ENCODE measurements at regions not wholly inside any gene's neighbourhood (a gene's known extent, or its start where the extent isn't known, plus 50 kb on each side); places are given as distances from the start of the nearest gene placed in this dataset.

- DNase-seq (ENCODE audit: low spot score), result no peak
Observed at GRCh38 chr5:51033215-51033614, 350.0 kb upstream of the ISL1 start.

- DNase-seq (ENCODE audit: low spot score), result no peak
Observed at GRCh38 chr5:51034222-51034901, 348.9 kb upstream of the ISL1 start.

- no peak for DNase-seq (ENCODE audit: low spot score)
Observed at GRCh38 chr5:51039424-51040329, 343.6 kb upstream of the ISL1 start.

DNA sequence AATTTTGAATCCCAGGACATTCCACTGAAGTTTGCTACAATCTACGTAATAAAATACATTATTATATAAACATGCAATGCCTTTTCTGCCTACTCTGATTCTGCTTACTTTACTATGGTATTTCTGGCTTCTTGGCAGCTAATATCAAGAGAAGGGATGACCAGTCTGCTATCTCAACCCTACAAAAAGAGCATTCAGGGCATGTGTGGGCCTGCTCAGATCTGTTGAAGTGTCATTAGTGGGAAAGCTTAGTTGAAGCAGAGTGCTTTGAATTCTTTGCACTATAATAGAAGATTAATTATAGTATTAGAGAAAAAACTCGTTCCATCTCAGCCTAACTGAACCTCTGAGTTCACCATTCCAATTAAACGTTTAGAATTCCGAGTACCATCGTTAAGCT, 339.5 kb upstream of the ISL1 start:
- DNase-seq (ENCODE audit: low spot score), result no peak

GRCh38 chr5:51047369-51047768, 335.9 kb upstream of the ISL1 start:
- no peak for DNase-seq (ENCODE audit: low spot score)

DNA sequence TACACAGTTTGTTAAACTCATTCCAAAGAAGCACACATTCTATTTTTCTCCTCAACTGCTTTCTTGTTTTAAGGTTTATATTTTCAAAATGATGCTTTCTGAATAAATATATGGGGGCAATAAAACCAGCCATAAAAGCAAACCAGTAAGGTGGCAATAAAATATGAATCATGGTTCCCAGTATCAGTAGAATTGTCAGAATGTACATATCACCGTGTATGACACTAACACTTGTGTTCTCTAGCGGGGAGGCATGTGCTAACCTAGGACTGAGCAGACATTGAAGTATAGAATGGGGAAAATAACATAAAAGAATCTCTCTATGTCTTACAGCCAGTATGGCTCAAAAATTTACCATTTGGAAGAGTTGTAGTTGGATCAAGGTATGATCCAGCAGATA, 329.9 kb upstream of the ISL1 start:
- no peak for DNase-seq (ENCODE audit: low spot score)

DNA sequence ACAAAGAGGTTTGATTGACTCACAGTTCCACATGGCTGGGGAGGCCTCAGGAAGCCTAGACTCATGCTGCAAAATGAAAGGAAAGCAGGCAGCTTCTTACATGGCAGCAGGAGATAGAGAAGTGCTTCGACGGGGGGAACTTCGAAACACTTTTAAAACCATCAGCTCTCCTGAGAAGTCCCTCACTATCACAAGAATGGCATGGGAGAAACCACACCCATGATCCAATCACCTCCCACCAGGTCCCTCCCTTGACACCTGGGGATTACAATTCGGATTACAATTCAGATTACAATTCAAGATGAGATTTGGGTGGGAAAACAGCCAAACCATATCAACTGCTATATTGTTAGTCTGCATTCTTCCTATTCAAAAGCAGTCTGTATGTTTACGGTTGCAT, 322.3 kb upstream of the ISL1 start:
- DNase-seq (ENCODE audit: low spot score), result no peak

DNA sequence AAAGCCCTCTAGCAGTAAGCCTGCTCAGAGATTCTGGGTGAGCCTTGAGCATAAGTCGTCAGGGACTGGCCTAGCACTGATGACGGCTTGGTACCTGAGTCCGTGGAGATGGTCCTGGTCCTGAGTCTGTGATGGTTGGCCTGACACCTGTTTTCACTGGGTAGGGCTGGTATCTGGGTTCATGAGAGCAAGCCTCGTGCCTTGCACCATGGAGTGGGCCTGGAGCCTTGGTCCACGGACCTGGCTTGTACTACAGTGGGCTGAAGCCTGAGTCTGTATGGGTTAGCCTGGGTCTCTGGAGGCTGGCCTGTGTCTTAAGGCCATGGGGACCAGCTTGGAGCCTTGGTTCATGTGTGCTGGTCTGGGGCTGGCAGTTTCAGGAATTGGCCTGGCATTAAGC, 310.3 kb upstream of the ISL1 start:
- no peak for DNase-seq (ENCODE audit: low spot score)

DNA sequence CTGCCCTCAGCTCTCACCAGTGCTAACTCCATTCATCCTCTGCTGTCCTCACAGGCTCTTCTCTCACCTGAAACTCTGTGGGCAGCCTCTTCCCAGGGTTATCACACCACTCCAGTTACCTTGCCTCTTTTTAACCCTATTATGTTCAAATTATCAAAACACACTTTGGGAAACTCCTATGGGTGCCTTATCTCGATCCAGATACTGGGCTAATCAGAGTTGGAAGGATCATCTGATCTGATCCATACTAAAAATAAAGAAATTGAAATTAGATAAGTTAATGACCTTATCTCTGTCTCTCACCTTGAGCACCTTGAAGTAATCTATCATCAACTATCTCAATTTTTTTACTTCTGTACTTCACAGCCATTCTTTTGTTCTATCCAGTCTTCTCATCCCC, 300.5 kb upstream of the ISL1 start:
- DNase-seq (ENCODE audit: low spot score), result no peak

DNA sequence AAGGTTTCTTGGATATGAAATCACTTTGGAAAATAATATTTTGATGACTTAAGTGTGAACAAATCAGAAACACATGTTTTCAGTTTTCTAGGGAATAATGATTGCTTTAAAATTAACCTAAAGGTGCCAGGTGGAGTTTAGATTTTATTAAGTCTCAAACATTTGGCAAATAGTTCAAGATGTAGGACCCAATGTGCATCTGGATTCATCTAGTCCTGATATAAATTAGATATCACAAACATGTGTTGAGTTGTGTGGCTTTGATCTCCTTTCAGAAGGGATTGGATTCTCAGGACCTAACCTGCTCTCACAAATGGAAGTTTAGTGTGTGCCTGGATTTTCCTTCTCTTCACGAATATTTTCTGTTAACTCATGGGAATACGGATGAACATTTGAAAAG, 291.4 kb upstream of the ISL1 start:
- DNase-seq (ENCODE audit: low spot score), result no peak

DNA sequence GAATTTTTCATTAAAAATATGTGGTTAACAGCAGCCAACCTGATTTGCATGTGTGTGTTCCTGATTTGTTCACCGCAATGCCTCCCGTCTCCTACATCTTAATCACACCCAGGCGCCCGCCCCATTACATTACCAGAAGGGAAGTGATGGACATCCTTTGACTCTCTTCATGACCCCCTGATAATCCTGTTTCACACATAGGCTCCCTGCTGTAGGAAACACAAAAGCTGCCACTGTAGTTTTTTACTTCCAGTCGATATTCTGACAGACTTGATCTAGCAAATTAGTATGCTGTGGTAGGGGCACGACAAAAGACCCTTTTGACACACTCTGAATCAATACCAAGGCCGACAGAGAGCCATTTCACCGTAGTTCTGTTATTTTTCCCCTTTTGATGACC, 287.8 kb upstream of the ISL1 start:
- no peak for DNase-seq (ENCODE audit: low spot score)

GRCh38 chr5:51096859-51097258, 286.4 kb upstream of the ISL1 start:
- DNase-seq (ENCODE audit: low spot score), result no peak

DNA sequence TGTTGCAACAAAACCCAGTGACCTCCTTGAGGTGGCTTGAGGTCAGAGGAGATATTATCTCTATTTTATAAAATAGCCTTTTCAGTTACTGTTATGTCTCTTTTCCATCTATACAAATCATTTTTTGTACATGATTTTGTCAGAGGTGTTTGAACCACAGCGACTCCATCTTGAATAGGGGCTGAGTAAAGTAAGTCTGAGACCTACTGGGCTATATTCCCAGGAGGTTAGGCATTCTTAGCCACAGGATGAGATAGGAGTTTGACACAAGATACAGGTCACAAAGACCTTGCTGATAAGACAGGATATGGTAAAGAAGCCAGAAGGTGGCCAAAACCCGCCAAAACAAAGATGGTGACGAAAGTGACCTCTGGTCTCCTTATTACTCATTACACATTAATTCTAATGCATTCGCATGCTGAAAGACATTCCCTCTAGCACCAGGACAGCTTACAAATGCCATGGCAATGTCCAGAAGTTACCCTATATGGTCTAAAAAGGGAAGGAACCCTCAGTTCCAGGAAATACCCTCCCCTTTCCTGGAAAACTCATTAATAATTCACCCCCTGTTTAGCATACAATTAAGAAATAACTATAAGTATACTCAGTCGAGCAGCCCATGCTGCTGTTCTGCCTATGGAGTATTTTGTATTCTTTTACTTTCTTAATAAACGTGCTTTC, 283.9 kb upstream of the ISL1 start:
- no peak for DNase-seq (ENCODE audit: low spot score)

DNA sequence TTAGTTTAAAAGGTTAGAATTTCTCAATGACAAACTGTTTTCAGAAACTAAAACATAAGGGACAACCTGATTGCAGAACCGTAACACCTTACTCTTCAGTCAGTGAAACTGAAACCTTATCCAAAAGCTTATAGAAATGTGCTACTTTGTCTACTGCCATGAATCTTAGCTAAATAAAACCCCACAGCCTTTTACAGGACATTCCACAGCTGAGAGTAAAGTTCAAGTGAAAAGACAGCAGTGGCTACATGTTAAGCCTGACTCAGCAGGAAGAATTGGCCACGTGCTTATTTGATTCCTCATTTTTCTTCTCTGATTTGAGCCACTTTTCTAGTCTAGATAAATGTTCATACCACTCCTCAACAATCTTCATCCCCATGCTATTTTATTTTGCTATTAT, 278.7 kb upstream of the ISL1 start:
- DNase-seq (ENCODE audit: low spot score), result no peak

DNA sequence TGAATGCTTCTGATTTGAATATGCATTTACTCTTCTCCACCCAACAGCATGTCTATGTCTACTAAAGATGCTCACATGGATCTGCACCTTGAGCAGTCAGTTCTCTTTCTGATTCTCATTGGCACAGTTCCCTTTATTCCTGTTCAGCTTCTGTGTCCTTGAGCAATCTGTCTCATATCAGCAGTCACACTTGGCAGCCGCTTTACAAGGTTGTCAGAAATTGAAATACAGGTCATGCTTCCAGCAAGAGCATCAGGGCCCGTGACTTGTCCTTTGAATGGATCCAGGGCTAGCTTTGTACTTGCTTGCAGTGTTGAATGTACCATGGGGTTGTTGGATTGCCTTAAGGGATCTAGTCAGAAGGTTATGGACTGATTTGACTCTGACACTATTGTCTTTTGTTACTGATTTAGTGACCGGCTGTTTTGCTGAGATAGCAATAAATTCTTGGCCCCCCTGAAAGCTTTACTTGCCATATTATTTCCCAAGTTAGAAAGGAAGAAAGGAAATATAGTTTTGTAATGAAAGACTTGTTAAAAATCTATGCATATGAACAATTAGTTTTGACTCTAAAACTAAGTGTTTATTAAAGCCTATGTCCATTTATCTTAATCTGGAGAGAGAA, 273.4 kb upstream of the ISL1 start:
- no peak for DNase-seq (ENCODE audit: low spot score)

- DNase-seq (ENCODE audit: low spot score), result no peak
Observed at GRCh38 chr5:51131266-51131665, 252.0 kb upstream of the ISL1 start.

DNA sequence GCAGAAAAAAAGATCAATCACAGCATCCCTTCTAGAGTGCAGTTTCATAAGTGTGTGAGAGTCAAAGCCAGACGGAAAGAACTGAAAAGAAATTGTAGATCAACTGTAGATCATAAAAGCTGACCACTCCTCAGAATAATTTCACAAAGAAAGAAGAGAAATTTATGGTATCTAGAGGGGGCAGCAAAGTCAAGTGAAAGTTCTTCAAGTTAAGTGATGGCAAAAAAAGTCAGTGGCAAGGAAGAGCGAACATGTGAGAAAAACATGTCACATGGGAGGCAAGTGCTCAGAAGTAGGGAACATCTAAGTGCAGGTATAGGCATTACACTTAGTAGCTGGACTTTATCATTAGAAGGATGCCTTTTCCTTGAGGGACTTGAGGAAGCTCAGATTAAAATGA, 245.1 kb upstream of the ISL1 start:
- no peak for DNase-seq (ENCODE audit: low spot score)

GRCh38 chr5:51148437-51148836, 234.8 kb upstream of the ISL1 start:
- DNase-seq (ENCODE audit: low spot score), result no peak

DNA sequence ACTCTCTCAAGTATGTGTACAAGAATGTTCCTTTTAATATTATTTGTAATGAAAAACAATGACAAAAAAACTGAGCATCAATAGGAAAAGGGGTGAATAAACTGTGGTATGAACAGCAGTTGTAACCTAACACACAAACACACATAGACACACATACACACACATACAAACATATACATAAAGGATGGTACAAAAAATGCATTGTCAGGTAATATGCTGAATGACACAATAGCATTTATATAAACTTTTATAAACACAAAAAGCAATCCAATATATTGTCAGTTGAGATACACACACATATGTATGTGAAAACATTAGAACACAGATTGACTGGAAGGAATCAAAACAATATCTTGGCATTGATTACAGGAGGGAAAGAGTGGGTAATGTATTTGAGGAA, 227.0 kb upstream of the ISL1 start:
- no peak for DNase-seq (ENCODE audit: low spot score)

DNA sequence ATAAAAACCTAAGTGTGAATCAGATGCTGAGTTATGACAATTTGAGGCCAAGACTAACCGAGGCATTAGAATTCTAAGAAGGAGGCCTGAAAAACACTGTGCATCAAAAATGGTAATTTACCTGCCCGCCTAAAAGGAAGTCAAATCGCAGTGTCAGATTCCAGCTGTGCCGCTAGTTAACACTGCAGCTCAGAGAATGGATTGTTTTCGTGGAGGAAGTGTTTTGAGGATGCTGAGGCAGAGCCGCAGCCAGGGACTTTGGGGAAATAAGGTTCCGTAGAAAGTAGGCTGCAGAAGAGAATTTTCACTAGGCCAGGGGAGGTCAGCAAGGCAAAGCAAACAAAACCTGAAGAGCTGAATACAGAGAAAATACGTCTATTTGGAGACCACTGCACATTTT, 226.4 kb upstream of the ISL1 start:
- DNase-seq (ENCODE audit: low spot score), result no peak

DNA sequence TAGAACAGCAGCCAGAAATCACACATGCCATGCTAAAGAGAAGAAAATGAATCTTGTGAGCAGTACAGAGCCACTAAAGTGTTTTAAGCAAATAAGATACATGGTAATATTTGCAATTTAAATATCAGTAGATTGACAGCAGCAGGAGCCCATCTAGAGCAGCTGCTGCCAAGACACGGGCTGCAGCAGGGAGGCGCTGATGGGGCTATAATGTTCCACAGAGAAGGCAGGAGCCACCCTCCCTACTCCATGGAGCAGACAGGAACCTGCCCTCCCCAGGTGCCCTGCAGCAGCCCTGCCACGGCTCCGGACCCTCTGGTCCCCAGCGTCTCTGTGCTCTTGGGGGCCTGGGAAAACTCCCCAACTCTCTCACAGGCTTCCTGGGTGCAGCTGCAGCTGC, 224.1 kb upstream of the ISL1 start:
- DNase-seq (ENCODE audit: low spot score), result no peak

DNA sequence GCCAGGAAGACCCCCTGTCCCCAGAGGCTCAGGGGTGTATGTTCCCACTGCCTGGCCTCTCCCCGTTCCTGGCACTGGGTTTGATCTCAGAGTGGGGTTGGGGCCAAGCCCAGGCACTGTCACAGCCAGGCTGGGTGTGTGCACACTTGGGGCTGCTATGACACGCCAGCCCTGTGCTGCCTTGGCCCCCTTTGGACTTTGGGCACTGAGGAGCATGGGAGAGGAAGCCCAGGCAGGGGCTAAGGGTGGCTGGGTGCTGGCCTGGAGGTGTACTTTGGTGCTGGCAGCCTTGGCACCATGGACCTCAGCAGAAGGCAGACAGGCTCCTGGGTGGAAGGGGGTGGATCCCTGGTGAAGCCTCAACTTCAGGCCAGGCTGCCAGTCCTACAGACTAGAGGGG, 223.6 kb upstream of the ISL1 start:
- DNase-seq (ENCODE audit: low spot score), result no peak
